ENCODE measurements at regions not wholly inside any gene's neighbourhood (a gene's known extent, or its start where the extent isn't known, plus 50 kb on each side); places are given as distances from the start of the nearest gene placed in this dataset.

GRCh38 chrX:125395626-125396025 lies 76.0 kb downstream of the TEX13C start:
- no peak for DNase-seq (ENCODE audit: low read depth in 2 of 2)
- no peak overlapping the region for H3K4me3 ChIP-seq (replicated peaks in 1 of 2; ENCODE audit: low read depth in 2 of 2, low read length in 2 of 2)
- TF ChIP-seq CTCF (IDR thresholded peaks at IDR 0.05; ENCODE audit: low read depth, low read length): no peak

- TF ChIP-seq CTCF (IDR thresholded peaks at IDR 0.05; ENCODE audit: low read depth, low read length): no peak
- no peak for DNase-seq (ENCODE audit: low read depth in 2 of 2)
- no peak overlapping the region for H3K4me3 ChIP-seq (replicated peaks in 1 of 2; ENCODE audit: low read depth in 2 of 2, low read length in 2 of 2)
Measured at GRCh38 chrX:125398959-125399440, 79.3 kb downstream of the TEX13C start.

GRCh38 chrX:125402807-125403206 lies 83.1 kb downstream of the TEX13C start:
- no peak for TF ChIP-seq CTCF (IDR thresholded peaks at IDR 0.05; ENCODE audit: low read depth, low read length)
- DNase-seq (ENCODE audit: low read depth in 2 of 2): no peak

GRCh38 chrX:125404667-125405160 lies 85.0 kb downstream of the TEX13C start:
- TF ChIP-seq CTCF (IDR thresholded peaks at IDR 0.05; ENCODE audit: low read depth, low read length): no peak
- DNase-seq (ENCODE audit: low read depth in 2 of 2): no peak

More at GRCh38 chrX:125402807-125403206, 83.1 kb downstream of the TEX13C start:
- H3K4me3 ChIP-seq (replicated peaks in 1 of 2; ENCODE audit: low read depth in 2 of 2, low read length in 2 of 2): no peak overlapping the region

GRCh38 chrX:125405339-125405738 lies 85.7 kb downstream of the TEX13C start:
- DNase-seq (ENCODE audit: low read depth in 2 of 2): no peak
- no peak overlapping the region for H3K4me3 ChIP-seq (replicated peaks in 1 of 2; ENCODE audit: low read depth in 2 of 2, low read length in 2 of 2)
- TF ChIP-seq CTCF (IDR thresholded peaks at IDR 0.05; ENCODE audit: low read depth, low read length): no peak

More at GRCh38 chrX:125404667-125405160, 85.0 kb downstream of the TEX13C start:
- no peak overlapping the region for H3K4me3 ChIP-seq (replicated peaks in 1 of 2; ENCODE audit: low read depth in 2 of 2, low read length in 2 of 2)

- no peak overlapping the region for H3K4me3 ChIP-seq (replicated peaks in 1 of 2; ENCODE audit: low read depth in 2 of 2, low read length in 2 of 2)
- TF ChIP-seq CTCF (IDR thresholded peaks at IDR 0.05; ENCODE audit: low read depth, low read length): no peak
- DNase-seq (ENCODE audit: low read depth in 2 of 2): no peak
Measured at GRCh38 chrX:125407314-125407713, 87.6 kb downstream of the TEX13C start.

GRCh38 chrX:125420809-125421208 lies 101.1 kb downstream of the TEX13C start:
- no peak overlapping the region for H3K4me3 ChIP-seq (replicated peaks in 1 of 2; ENCODE audit: low read depth in 2 of 2, low read length in 2 of 2)

More at GRCh38 chrX:125420809-125421208, 101.1 kb downstream of the TEX13C start:
- TF ChIP-seq CTCF (IDR thresholded peaks at IDR 0.05; ENCODE audit: low read depth, low read length): no peak
- no peak for DNase-seq (ENCODE audit: low read depth in 2 of 2)

Measured in cardiac fibroblast (primary cell).